BJ (cell line): ENCODE measurements at regions not wholly inside any gene's neighbourhood (a gene's known extent, or its start where the extent isn't known, plus 50 kb on each side); places are given as distances from the start of the nearest gene placed in this dataset.

Experiments used
- CTCF ChIA-PET: fragments of 350-600 bp; formaldehyde crosslinking; extraction: SDS; loops from one replicate; lab custom pipeline; 2021; ENCODE audit warnings: antibody characterized with exemption, inconsistent platforms; lab: Yijun Ruan, JAX
- POLR2A ChIA-PET: fragments of 300-600 bp; sonication (Branson Sonifier 250); formaldehyde crosslinking; extraction: SDS; loops from one replicate; lab custom pipeline; 2021; ENCODE audit warnings: antibody characterized with exemption; lab: Charles Lee
- DNase-seq: peaks from one replicate; pipeline ENCODE4 v3.0.0-alpha.2; 2011; ENCODE audit warnings: low read depth
- H3K27me3 ChIP-seq: 2 replicates; pipeline ENCODE4 v1.6.0; 2011; ENCODE audit warnings: low read length; ENCODE audit not compliant: control insufficient read depth, insufficient read depth
- H3K36me3 ChIP-seq: 2 replicates; pipeline ENCODE4 v1.5.1; 2011; ENCODE audit warnings: low read length; ENCODE audit not compliant: control insufficient read depth, insufficient read depth
- H3K4me3 ChIP-seq: 2 replicates; pipeline ENCODE4 v1.5.1; 2011; ENCODE audit warnings: low read depth, mild to moderate bottlenecking, control low read depth, low read length
- CTCF ChIP-seq: IDR thresholded peaks from 2 replicates; pipeline ENCODE4 v1.5.1; 2011; ENCODE audit warnings: low read depth, mild to moderate bottlenecking, control low read depth, inconsistent platforms, low read length, moderate library complexity; ENCODE audit not compliant: insufficient read depth

GRCh38 chr4:11704186-11704830 lies 275.6 kb upstream of the HS3ST1 start:
- DNase-seq = no peak
- POLR2A ChIA-PET = no interaction called here
- Histone ChIP-seq H3K36me3 (no peaks in the 10 kb centered on the region), H3K27me3 (no peaks in the 10 kb centered on the region), H3K4me3 (no peak overlapping the region)
- CTCF ChIA-PET = no interaction called here
- no peak for TF ChIP-seq CTCF

GRCh38 chr4:11702886-11703557 lies 274.3 kb upstream of the HS3ST1 start:
- Histone ChIP-seq H3K27me3 (no peaks in the 10 kb centered on the region), H3K4me3 (no peak overlapping the region), H3K36me3 (no peaks in the 10 kb centered on the region)
- TF ChIP-seq CTCF = no peak
- ChIA-PET POLR2A (no interaction called here), CTCF (interaction anchor here (1.0 kb wide), 1 partner anchor 17 kb away, joined by 3 read pairs; no protein-coding TSS in a partner anchor)
- DNase-seq = no peak

GRCh38 chr4:11701966-11702725 lies 273.5 kb upstream of the HS3ST1 start:
- no peaks in the 10 kb centered on the region for H3K27me3 ChIP-seq
- CTCF ChIA-PET = no interaction called here
- H3K4me3 ChIP-seq = no peak overlapping the region
- POLR2A ChIA-PET = no interaction called here
- TF ChIP-seq CTCF = no peak
- H3K36me3 ChIP-seq = no peaks in the 10 kb centered on the region
- no peak for DNase-seq

GRCh38 chr4:11700751-11701226 lies 272.1 kb upstream of the HS3ST1 start:
- DNase-seq = no peak
- ChIA-PET POLR2A (no interaction called here), CTCF (no interaction called here)
- no peak overlapping the region for H3K4me3 ChIP-seq
- no peak for TF ChIP-seq CTCF
- no peaks in the 10 kb centered on the region for H3K36me3 ChIP-seq
- no peaks in the 10 kb centered on the region for H3K27me3 ChIP-seq
